Erythroblast (primary cell): ENCODE measurements at regions not wholly inside any gene's neighbourhood (a gene's known extent, or its start where the extent isn't known, plus 50 kb on each side); places are given as distances from the start of the nearest gene placed in this dataset.

Experiments used
- GATA1 ChIP-seq: IDR thresholded peaks from 2 replicates; pipeline ENCODE4 v1.6.1; 2011; ENCODE audit warnings: low read depth, mild to moderate bottlenecking, control low read depth, low read length, moderate library complexity
- POLR2A ChIP-seq: IDR thresholded peaks from 2 replicates; pipeline ENCODE4 v1.6.1; 2011; ENCODE audit warnings: mild to moderate bottlenecking, low read length

- TF ChIP-seq POLR2A (no peak), GATA1 (no peak)
Measured at GRCh38 chr20:52389606-52390005, 198.0 kb upstream of the ZFP64 start.
